ENCODE measurements at regions not wholly inside any gene's neighbourhood (a gene's known extent, or its start where the extent isn't known, plus 50 kb on each side); places are given as distances from the start of the nearest gene placed in this dataset.

GRCh38 chr4:58738375-58738774, 1628.2 kb upstream of the IGFBP7 start:
- DNase-seq (ENCODE audit: low spot score), result no peak
- in situ Hi-C loops (cut with MboI; ENCODE audit: low sequenced_read_pairs, unreplicated experiment), result no loop called here
- no peak for TF ChIP-seq CTCF (IDR thresholded peaks at IDR 0.05; ENCODE audit: borderline replicate concordance, control extremely low read depth, extremely low read depth, insufficient read depth, missing control alignments)

DNA sequence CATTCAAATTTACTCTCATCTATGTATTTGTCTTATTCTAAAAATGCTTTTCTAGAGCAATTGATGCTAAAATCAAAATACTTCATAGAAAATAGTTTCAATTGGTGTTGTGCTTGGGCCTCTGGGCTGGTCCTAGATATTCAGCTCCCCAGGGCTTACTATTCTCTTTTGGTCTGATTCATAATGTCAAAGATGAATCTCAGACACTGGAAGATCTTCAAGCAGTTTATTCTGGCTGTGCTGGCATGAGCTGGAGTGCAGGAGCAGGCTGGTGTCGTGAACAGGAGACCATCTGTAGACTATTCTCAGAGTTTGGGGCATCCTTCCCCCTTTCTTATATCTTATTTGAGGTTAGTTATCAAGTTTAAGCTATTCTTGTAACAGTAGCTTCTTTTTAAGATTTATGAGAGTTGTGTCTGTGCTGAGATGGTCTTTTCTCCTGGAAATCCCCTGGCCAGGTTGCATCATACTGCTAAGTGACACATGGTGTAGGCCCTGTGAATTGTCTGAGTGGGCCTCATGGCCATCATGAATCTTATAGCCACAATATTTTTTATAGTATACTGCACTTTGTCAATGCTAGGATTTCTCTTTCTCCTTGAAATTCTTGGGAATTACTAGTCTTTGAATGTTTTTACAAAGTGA, 1624.0 kb upstream of the IGFBP7 start:
- no peak for TF ChIP-seq CTCF (IDR thresholded peaks at IDR 0.05; ENCODE audit: borderline replicate concordance, control extremely low read depth, extremely low read depth, insufficient read depth, missing control alignments)
- in situ Hi-C loops (cut with MboI; ENCODE audit: low sequenced_read_pairs, unreplicated experiment), result no loop called here
- no peak for DNase-seq (ENCODE audit: low spot score)

DNA sequence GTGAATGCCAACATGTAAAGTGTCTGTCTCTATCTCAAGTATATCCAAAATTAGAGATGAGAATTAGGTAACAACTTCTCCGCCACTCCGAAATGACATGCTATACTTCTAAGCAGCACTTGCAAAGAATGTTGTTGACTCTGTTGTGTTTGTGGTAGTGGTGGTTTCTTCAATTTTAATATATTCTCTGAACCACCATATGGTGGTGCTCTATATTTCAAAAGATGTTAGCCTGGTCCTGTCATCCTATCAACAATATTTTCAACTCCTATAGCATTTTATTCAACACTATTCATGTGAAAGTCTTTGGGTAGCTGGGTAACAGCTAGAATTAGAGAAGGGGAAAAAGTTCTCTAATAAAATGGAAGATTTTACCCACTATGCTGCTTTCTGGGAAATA, 1622.8 kb upstream of the IGFBP7 start:
- TF ChIP-seq CTCF (IDR thresholded peaks at IDR 0.05; ENCODE audit: borderline replicate concordance, control extremely low read depth, extremely low read depth, insufficient read depth, missing control alignments), result no peak
- no peak for DNase-seq (ENCODE audit: low spot score)
- in situ Hi-C loops (cut with MboI; ENCODE audit: low sequenced_read_pairs, unreplicated experiment), result no loop called here

- in situ Hi-C loops (cut with MboI; ENCODE audit: low sequenced_read_pairs, unreplicated experiment), result no loop called here
- no peak for DNase-seq (ENCODE audit: low spot score)
- TF ChIP-seq CTCF (IDR thresholded peaks at IDR 0.05; ENCODE audit: borderline replicate concordance, control extremely low read depth, extremely low read depth, insufficient read depth, missing control alignments), result no peak
Measured at GRCh38 chr4:58723954-58724353, 1613.8 kb upstream of the IGFBP7 start.

- in situ Hi-C loops (cut with MboI; ENCODE audit: low sequenced_read_pairs, unreplicated experiment), result no loop called here
- no peak for DNase-seq (ENCODE audit: low spot score)
- TF ChIP-seq CTCF (IDR thresholded peaks at IDR 0.05; ENCODE audit: borderline replicate concordance, control extremely low read depth, extremely low read depth, insufficient read depth, missing control alignments), result no peak
Measured at GRCh38 chr4:58711039-58711438, 1600.9 kb upstream of the IGFBP7 start.

DNA sequence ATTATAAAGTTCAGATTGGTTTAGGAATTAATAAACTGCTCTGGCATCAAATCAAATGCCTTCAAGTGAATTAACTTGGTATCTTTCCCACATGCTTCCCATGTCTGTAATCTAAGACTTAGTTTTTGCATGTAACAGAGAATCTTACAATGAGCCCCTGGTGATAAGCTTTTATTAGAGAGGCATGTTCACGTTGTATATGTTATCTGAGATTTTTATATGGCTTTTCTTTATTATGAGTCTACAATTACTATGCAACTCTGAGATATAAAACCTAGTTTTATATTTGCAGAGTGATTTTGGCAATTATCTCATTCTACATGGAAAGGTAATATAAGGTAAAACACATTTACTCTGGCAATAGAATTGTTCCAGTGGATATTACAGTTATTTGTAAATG, 1578.4 kb upstream of the IGFBP7 start:
- DNase-seq (ENCODE audit: low spot score), result no peak
- TF ChIP-seq CTCF (IDR thresholded peaks at IDR 0.05; ENCODE audit: borderline replicate concordance, control extremely low read depth, extremely low read depth, insufficient read depth, missing control alignments), result no peak
- in situ Hi-C loops (cut with MboI; ENCODE audit: low sequenced_read_pairs, unreplicated experiment), result no loop called here
